ENCODE measurements at regions not wholly inside any gene's neighbourhood (a gene's known extent, or its start where the extent isn't known, plus 50 kb on each side); places are given as distances from the start of the nearest gene placed in this dataset.

GRCh38 chr2:2755990-2756389 lies 424.9 kb upstream of the MYT1L start:
- no peak for DNase-seq

DNA sequence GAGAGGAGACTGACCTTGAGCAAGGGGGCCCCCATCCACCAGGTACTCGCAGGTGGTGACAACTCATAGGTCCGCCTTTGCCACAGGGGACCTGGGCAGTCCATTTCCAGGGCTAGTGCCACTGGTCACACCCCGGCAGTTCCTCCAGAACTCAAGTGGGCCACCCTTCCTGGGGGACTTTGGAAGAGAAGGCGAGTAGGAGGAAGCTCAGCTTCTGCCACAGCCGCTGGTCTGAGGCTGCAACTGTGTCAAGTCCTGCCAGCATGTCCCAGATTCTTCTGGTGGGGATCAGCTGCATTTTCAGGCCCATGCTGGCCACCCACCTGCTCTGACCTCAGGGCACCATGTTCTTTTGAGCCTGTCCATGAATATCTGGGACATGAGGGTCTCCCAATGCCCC lies 423.9 kb upstream of the MYT1L start:
- no peak for DNase-seq

- DNase-seq = no peak
Observed at GRCh38 chr2:2751715-2752315, 420.7 kb upstream of the MYT1L start.

- no peak for DNase-seq
Observed at GRCh38 chr2:2750867-2751714, 420.0 kb upstream of the MYT1L start.

DNA sequence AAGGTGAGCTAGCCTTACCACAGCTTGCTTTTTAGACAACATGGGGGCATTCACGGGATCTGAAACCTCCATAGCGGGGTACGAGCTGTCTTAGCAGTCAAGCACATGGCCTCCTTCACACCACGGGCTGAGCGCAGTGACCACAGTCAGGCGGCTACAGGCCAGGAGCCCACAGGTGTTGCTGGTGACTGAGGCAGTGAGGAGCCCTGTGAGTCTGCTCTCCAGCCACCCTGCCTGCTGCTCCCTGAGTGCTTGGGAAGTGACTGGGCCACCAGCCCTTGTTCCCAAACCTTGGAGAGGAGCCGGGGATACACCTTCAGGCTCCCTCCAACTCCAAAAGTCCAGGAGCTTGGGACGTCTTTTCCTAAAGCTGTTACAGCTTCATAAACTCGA lies 418.1 kb upstream of the MYT1L start:
- no peak for DNase-seq

DNA sequence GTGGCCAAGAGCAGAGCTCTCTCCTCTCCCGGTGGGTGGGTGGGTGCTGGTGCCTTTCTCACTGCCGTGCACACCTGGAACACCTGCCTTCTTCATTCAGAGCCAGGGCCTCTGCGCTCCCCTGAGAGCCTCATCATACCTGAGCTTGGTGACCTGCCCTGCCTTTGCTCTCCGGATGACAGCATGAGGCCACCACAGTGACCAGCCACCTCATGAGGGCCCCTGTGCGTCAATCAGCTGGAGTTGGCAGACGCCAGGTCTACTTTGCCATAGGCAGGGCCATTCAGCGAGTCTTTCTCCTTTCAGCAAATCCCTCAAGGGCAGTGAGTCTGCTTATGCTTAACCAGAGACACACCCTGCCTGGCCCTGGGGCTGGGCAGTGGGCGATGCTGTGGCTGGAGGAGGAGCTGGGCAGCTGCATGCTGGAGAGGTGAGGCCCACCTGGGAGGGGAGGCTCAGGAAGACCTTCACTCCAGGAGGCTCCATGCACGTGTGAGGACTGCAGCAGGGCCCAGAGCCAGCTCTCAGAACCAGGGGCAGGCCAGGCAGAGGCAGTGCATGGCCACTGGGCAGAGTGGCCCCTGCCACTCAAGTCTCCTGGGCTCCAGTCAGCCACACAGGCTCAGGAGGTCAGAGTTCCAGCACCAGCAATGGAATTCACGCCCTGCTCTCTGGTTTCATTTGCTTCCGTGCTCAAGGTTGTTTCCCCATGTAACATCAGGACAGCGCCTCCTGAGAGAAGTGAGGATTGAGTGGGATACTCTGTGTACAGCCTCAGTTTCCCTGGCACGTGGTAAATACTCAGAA lies 417.5 kb upstream of the MYT1L start:
- DNase-seq = no peak

GRCh38 chr2:2747797-2748301 lies 416.8 kb upstream of the MYT1L start:
- no peak for DNase-seq

- DNase-seq = peak in 6 of 56 donors; percentile 8 to 46 (median 33)
Observed at GRCh38 chr2:2746731-2747130, 415.7 kb upstream of the MYT1L start.

GRCh38 chr2:2744958-2745715 lies 414.1 kb upstream of the MYT1L start:
- no peak for DNase-seq

GRCh38 chr2:2744107-2744506 lies 413.0 kb upstream of the MYT1L start:
- no peak for DNase-seq

DNA sequence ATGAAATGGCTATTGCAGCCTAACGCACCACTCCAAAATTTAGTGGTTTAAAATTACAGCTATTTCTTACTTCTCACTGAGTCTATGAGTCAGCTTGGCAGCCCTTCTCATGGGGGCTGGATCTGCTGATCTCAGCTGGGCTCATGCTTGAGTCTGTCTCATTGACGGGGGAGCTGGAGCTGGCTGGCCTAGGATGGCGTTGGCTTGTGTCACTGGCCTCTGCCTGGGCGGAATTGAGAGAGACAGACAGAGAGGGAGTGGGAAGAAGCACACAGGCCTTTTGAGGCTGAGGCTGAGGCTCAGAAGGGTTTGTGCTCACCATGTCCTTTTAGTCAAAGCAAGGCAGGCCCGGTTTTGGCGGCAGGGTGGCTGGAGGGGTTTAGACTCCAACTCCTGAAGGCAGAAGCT lies 412.1 kb upstream of the MYT1L start:
- DNase-seq = peak in 50 of 56 donors; percentile 4 to 80 (median 44)

DNA sequence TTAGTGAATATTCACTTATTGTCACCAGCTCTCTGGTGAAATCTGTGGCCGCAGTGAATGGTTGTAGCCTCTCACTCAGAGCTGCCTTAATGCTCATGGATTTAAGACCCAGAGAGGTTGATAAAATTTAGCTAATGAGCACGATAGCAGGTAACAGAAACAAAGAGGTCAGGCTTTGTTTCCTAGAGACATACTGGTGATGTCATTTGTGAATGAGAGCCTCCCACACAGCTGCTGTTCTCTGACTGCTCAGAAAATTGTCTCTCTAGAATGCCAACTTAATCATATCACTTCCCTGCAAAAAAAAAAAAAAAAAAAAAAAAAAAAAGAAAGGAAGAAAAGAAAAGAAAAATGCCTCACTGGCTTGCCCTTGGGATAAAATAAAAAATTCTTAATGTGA lies 411.7 kb upstream of the MYT1L start:
- DNase-seq = peak in 7 of 56 donors; percentile 11 to 44 (median 16)

GRCh38 chr2:2740238-2740775 lies 409.2 kb upstream of the MYT1L start:
- no peak for DNase-seq

GRCh38 chr2:2739231-2739795 lies 408.2 kb upstream of the MYT1L start:
- no peak for DNase-seq

GRCh38 chr2:2738684-2739083 lies 407.6 kb upstream of the MYT1L start:
- DNase-seq = no peak

GRCh38 chr2:2738276-2738675 lies 407.2 kb upstream of the MYT1L start:
- no peak for DNase-seq

- DNase-seq = peak in 1 of 56 donors; percentile 12
Observed at GRCh38 chr2:2735041-2735440, 404.0 kb upstream of the MYT1L start.

DNA sequence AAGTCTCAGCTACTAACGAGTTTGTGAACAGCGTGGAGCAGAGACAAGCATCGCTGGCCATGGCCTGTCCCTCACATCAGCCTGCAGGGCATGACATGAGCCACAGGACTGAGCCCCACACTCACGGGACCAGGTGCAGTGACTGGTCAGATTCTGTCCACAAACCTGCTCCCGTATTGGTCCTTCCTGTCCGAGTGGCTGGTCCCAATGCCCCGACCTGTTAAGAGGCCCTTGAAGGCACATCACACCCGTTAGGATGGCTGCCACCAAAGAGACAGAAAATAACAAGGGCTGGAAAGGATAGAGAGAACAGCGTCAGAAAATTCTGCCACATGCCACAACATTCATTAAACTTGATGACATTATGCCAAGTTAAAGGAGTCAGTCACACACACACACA lies 403.2 kb upstream of the MYT1L start:
- DNase-seq = no peak

GRCh38 chr2:2733818-2734217 lies 402.7 kb upstream of the MYT1L start:
- no peak for DNase-seq

- no peak for DNase-seq
Observed at GRCh38 chr2:2732331-2733119, 401.4 kb upstream of the MYT1L start.

Measured in nucleus accumbens (tissue), 56 donors.